HG03097 (cell line): ENCODE measurements at regions not wholly inside any gene's neighbourhood (a gene's known extent, or its start where the extent isn't known, plus 50 kb on each side); places are given as distances from the start of the nearest gene placed in this dataset.

Source experiments
- ATAC-seq: cut with Tn5 transposase; IDR thresholded peaks from one replicate; pipeline ENCODE4 v1.9.1; 2021; ENCODE audit not compliant: unreplicated experiment, low FRiP score

DNA sequence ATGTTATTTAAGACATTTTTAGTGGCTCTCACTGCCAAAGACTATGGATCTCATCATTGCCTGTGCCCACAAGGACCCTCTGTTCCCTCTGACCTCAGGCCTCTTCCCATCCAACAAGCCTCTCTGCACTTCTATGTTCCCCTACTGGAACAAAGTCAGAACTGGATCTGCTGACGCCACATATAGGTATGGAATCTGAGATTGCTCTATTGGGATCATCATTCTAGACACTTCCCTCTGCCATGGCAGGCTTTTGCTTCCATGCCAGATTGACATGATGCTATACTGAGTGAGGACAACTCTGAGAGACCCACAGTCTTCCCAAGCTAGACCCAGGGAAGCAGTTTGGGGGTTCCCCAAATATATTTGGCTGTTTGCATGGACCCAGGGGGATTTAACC, 76.0 kb upstream of the ZNF648 start:
- ATAC-seq, result no peak

DNA sequence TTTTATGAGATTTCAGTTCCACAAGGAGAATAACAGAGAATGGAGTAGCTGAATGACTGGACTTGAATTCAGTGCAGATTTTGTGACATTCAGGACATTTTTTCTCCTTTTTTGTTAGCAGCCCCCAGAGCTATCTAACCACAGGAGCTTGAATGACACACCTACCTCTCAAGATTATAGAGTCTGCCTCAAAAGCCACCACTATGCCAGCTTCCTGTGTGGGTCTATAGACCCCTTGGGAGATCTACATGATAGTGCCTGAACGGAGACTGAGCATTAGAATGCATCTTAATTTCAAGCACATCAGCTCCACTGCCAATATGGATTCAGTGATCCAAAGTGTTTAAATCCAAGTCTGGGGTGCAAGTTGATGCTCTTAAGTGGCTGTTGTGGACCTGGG, 74.4 kb upstream of the ZNF648 start:
- no peak for ATAC-seq

DNA sequence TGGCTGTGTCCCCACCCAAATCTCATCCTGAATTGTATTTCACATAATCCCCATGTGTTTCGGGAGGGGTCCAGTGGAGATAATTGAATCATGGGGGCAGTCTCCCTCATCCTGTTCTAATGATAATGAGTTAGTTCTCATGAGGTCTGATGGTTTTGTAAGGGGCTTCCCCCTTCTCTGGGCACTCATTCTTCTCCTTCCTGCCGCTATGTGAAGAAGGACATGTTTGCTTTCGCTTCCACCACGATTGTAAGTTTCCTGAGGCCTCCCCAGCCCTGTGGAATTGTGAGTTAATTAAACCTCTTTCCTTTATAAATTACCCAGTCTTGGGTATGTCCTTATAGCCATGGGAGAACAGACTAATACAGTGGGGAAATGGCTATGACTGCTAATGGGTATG, 72.7 kb upstream of the ZNF648 start:
- ATAC-seq, result no peak

DNA sequence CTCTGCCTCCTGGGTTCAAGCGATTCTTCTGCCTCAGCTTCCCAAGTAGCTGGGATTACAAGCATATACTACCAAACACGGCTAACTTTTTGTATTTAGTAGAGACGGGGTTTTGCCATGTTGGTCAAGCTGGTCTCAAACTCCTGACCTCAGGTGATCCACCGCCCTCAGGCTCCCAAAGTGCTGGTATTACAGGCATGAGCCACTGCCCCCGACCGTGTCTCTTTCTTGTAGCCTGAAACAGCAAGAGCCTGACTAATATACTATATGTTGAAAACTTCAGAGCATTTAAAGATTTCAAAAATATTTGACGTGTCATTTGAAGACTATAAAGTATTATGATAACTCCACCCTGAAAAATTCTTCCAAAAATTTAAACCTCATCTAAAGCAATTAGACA, 71.7 kb upstream of the ZNF648 start:
- ATAC-seq, result no peak

DNA sequence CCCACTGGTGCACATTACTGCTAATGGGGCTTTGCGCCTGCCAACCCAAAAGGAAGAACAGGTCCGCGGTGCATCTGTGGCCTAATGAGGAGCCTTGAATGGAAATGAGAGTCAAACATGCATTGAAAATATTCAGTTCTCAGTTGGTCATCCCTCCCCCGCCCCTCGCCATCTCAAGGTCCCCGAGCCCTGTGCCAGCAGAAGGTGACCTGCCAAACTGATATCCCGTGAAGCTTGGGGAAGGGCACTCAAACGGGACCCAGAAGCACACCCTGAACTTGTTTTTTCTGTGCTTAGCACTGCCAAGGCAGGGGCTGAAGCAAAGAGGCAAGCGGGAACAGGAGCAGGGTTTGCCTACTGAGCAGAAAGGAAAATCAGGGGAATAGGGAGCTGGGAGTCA, 67.9 kb upstream of the ZNF648 start:
- ATAC-seq, result no peak

DNA sequence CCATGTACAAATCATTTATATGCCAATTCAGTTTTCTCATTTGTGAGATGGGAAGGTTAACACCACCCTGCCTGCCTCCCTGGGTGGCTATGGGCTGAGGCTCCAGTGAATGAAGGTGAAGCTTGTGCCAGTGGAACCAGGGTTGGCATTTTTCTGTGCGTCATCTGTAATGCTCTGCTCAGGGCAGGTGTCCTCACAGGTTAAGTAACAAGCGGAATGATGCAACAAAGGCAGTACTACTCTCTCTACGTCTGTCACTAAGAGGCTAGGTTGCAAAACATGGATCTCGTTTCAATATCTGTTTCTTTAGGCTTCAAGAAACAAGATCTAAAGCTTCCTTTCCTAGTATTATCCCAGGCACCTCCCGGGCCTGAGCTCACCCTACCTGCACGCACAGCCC, 67.0 kb upstream of the ZNF648 start:
- ATAC-seq, result no peak

DNA sequence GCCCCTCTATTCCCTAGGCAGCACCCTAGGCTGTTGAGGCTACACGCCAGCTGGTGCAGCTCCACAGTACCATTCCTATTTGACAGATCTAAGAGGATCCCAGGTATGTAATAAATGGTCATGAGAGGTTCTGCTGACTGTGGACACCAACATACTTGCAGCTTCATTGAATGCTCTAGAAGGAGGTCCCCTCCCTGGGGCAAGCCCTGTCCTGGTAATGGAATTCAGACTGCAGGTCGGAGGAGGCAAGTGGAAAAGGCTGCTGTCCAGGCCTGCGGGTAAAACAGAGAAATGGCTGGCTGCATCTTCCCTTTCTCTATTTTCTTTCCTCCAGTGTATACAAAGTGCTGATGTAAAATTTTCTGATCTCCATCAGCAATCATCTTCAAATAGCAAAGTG, 66.1 kb upstream of the ZNF648 start:
- no peak for ATAC-seq

DNA sequence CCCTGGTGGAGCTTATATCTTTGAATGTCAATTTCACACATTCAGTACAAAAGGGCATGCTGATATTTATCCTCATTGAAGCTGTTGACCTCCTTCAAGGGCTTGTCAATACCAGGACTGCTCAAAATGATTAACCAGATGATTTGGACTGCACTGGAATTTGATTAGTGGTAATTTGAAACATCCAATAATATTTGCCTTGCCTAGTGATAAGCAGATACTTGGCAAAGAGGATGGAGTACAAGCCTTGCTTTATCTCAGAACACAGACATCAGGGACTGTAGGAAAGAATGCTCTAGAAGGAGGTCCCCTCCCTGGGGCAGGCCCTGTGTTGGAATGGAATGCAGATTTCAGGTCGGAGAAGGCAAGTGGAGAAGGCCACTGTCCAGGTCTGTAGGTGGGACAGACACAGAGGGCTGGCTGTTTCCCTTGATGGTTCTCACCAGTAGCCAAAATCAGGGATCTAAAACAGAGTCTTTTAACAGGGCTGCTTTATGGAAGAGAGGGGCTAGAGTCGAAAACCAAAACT, 64.8 kb upstream of the ZNF648 start:
- no peak for ATAC-seq

DNA sequence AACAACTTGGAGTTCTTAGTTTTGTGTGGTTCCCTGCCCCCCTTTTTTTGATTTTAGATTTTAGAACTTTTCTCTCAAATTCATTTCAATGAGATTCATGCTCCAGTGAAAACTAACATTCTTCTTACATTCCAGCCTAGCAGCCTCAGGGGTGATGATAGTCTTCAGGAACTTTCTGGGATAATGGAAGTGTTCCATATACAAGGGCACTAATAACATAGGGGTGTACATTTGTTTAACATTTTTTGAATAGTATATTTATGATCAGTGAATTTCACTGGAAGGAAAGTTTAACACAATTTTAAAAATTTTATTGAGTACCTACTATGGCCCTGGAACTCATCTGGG, 61.4 kb upstream of the ZNF648 start:
- no peak for ATAC-seq

DNA sequence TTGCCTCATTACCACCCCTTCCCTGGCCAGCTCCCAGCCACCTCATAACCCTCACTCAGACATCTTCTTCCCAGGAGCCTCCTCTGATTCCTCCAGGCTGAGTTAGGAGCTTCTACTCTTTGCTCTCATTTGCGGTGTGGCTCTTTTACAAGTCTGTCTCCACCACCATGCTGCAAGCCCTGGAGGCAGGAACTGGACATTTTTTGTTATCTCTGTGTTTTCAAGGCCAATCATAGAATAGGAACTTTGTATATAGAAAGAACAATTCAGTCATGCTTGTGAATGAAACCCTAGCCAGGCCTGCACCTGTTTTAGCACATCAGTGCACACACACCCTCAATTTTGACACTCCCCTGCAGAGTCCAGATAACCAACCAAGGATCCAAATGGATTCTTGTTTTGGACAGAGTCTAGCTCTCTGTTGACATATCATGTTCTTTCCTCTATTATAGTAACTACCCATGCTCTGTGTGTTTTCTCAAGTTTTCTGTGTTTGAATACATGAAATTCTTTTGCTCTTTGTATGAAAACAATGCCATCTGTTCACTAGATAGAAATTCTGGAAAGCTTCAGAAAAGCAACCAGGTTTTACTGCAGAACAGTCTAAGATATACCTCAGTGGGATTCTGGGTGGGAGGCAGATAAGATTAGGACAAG, 60.9 kb upstream of the ZNF648 start:
- no peak for ATAC-seq

DNA sequence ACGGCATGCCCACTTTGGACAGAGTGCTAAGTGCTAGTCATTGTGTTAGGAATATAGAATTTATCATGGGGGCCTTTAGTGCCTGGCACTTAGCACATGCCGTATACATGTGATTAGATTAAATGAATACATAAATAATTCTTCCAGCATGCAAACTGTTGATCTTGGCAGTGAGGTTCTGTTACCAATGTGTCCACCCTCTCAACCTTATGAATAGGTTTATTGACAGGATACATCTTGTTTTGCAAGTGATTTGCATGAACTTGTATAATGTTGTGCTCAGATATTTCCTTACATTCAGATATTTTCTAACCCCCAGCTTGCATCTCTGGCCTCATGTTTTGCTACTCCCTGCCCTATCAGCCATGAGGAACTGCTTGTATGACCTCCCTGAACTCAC, 60.3 kb upstream of the ZNF648 start:
- no peak for ATAC-seq

DNA sequence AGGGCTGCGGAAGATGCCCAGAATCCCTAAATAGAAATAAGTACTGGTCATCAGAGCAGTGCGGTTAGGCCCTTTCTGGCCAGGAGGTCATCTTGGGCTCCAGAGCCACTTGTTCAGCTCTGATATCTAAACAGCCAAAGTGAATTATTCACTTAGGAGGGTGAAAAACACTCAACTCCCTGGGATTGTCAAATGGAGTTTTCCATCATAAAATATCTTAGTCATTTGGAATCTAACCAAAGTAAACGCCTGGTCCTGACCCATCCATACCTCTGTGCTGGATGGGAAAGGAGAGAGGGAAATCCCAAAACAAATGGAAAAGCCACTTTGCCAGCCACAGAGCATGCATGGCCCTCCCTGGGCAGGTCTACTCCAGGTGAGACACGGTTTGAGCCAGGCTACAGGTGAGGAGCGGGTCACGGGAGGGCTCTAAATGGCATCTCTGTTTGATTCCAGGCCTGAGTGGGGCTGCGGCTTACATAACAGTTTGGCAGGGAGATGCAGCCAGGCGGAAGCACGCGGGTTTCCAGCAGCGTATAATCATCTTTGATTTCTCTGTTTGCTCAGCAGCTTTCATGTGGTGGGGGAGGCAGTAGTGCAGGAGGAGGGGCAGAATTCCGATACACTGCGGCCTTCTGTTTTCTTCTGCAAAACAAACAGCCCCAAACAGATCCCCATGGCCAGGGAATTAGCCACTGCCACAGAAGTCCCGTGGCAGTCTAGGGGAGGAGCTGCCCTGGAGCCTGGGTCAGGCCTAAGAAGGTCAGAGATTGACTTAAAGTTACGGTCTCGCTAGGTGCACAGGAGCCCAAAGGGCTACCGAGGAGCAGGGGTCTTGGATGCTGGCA, 59.1 kb upstream of the ZNF648 start:
- ATAC-seq, result no peak

DNA sequence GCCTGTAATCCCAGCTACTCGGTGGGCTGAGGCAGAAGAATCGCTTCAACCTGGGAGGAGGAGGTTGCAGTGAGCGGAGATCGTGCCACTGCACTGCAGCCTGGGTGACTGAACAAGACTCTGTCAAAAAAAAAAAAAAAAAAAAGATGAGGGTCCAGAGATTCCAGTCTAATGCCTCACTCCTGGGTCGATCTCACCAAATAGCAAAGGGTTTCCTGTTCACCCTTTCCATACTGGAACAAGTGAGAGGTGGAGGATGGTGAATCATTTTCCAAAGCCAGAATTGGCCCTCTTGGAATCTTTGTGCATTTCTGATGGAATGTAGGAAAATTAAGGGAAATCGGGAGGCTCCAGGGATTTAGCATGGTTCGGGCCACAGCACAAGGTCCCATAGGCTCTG, 58.1 kb upstream of the ZNF648 start:
- ATAC-seq, result no peak

DNA sequence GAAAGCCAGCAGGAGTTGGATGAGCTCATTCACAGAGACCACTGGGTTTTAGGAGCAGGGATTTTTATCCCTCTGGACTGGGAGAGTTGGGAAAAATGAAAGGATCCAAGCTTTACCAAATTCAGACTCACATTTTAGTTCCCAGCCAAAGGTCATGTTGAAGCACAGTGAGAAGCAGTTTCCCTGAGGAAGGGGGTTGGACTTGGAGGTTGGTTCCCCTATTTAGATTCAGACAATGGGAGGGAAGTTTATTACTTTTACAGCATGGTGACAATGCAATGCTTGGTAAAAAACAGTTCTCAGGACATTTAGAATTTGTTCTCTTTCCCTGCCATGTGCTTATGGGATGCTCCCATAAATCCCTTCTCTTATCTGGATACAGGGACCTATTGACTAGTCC, 57.3 kb upstream of the ZNF648 start:
- no peak for ATAC-seq

DNA sequence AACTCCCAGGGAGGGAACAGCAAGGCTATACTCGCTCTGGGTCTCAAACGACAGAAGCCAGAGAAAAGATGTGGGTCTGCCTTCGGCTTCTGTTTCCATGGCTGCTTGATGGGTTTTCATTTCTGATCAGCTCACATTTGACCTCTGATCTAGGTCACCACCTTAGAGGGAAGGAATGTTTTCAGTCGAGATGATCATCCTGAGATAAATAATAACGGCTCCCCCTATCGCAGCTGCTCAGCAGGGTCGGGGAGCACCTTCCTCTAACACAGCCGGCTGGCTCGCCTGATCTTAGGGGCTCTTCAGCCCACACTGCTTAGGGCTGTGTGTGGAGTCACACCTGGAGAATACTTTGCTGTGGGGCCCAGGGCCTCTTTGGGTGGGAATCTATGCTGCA, 53.1 kb upstream of the ZNF648 start:
- no peak for ATAC-seq

DNA sequence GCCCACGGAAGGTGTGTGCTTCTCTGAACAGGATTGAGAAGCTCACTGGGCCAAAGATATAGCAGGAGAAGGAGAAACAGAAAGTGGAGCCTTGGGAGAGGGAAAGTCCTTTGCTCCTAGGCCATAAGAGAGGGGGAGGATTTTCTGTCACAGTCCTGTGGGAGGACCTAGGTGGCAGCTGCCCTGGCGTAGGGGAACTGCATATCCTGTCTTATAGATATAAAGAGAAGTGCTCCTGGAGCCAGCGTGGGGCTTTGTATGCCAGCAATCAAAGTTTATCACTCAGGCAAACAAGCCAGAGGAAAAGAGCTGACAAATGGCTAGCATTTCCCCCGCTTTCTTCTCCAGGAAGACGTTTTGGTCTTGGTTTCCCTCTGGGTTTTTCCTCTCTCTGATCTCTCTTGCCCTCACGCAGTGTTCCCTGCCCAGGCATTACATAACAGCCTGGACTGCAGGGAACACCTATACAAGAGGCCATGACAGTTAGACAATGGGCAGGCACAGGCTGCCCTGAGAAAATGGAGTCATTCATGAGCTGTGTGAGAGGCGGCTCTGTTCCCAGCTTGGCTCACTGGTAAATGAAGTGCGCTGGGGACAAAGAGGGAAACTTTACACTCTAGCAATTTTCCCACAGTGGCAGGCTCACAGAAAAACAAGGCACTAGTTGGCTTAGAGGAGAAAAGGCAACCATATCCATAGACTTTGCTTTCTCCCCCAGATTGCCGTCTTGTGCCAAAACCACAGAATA, 52.5 kb upstream of the ZNF648 start:
- no peak for ATAC-seq

DNA sequence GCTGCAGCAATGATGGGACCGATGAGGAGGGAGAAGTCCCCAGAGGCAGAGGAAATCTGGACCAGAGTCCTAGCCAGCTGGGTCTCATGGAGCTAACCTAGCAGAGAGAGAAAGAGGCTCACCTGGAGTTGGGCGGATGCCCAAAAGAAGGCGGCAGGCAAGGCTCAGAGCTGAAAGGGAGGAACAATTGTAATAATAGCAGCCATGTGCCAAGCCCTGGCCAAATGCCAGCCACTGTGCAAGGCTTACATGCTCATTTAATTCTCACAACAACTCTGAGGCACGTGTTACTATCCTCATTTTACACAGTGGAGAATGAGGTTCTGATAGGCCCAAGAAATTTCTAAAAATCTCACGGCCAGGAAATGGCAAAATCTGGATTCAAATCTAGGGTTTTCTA, 50.0 kb upstream of the ZNF648 start:
- ATAC-seq, result no peak
